HEK293T (cell line): ENCODE measurements at regions not wholly inside any gene's neighbourhood (a gene's known extent, or its start where the extent isn't known, plus 50 kb on each side); places are given as distances from the start of the nearest gene placed in this dataset.

ENCODE experiments used
- CTCF ChIA-PET: fragments of 350-600 bp; formaldehyde crosslinking; extraction: SDS; loops from one replicate; lab custom pipeline; 2021; ENCODE audit warnings: antibody characterized with exemption, inconsistent platforms; lab: Yijun Ruan, JAX
- POLR2A ChIA-PET: fragments of 350-600 bp; formaldehyde crosslinking; extraction: SDS; loops from one replicate; lab custom pipeline; 2020; ENCODE audit warnings: antibody characterized with exemption, inconsistent platforms; lab: Yijun Ruan, JAX
- DNase-seq: peaks from one replicate; pipeline ENCODE4 v3.0.0; 2012; ENCODE audit warnings: mixed read lengths; ENCODE audit errors: extremely low spot score
- ARNT ChIP-seq: fragments of 450-650 bp; IDR thresholded peaks from 2 replicates; pipeline ENCODE4 v1.6.1; 2017; ENCODE audit warnings: mild to moderate bottlenecking
- BHLHE40 ChIP-seq: fragments of 450-650 bp; IDR thresholded peaks from 2 replicates; pipeline ENCODE4 v1.6.1; 2016; ENCODE audit warnings: mild to moderate bottlenecking, moderate library complexity, borderline replicate concordance
- CTBP1 ChIP-seq: fragments of 450-650 bp; IDR thresholded peaks from 2 replicates; pipeline ENCODE4 v1.6.1; 2016; ENCODE audit warnings: borderline replicate concordance
- ELF4 ChIP-seq: fragments of 450-650 bp; IDR thresholded peaks from 2 replicates; pipeline ENCODE4 v1.6.1; 2017; ENCODE audit warnings: antibody characterized with exemption
- FOXA1 ChIP-seq: fragments of 450-650 bp; IDR thresholded peaks from 2 replicates; pipeline ENCODE4 v1.6.1; 2016; ENCODE audit warnings: mild to moderate bottlenecking
- FOXK2 ChIP-seq: fragments of 450-650 bp; IDR thresholded peaks from 2 replicates; pipeline ENCODE4 v1.6.1; 2016; ENCODE audit warnings: mild to moderate bottlenecking
- FOXM1 ChIP-seq: fragments of 450-650 bp; IDR thresholded peaks from 2 replicates; pipeline ENCODE4 v1.6.1; 2017; ENCODE audit warnings: mild to moderate bottlenecking, borderline replicate concordance
- HDGF ChIP-seq: fragments of 450-650 bp; IDR thresholded peaks from 2 replicates; pipeline ENCODE4 v1.6.1; 2017; ENCODE audit warnings: antibody characterized with exemption, borderline replicate concordance
- L3MBTL2 ChIP-seq: fragments of 450-650 bp; conservative IDR thresholded peaks from 2 replicates; pipeline ENCODE4 v1.6.1; 2016; ENCODE audit warnings: mild to moderate bottlenecking
- LEF1 ChIP-seq: fragments of 450-650 bp; IDR thresholded peaks from 2 replicates; pipeline ENCODE4 v1.6.1; 2017; ENCODE audit warnings: mild to moderate bottlenecking, borderline replicate concordance
- NFRKB ChIP-seq: fragments of 450-650 bp; IDR thresholded peaks from 2 replicates; pipeline ENCODE4 v1.6.1; 2016; ENCODE audit warnings: mild to moderate bottlenecking, moderate library complexity
- SP1 ChIP-seq: fragments of 450-650 bp; IDR thresholded peaks from 2 replicates; pipeline ENCODE4 v1.6.1; 2017
- SUZ12 ChIP-seq: fragments of 450-650 bp; IDR thresholded peaks from 2 replicates; pipeline ENCODE4 v1.6.1; 2016; ENCODE audit warnings: mild to moderate bottlenecking
- TARDBP ChIP-seq: fragments of 450-650 bp; IDR thresholded peaks from 2 replicates; pipeline ENCODE4 v1.6.1; 2016
- ZNF384 ChIP-seq: fragments of 450-650 bp; IDR thresholded peaks from 2 replicates; pipeline ENCODE4 v1.6.1; 2016
- TF ChIP-seq, protein P1 (sequence below): fragments of 450-650 bp; IDR thresholded peaks from 2 replicates; pipeline ENCODE4 v1.6.1; 2016

DNA sequence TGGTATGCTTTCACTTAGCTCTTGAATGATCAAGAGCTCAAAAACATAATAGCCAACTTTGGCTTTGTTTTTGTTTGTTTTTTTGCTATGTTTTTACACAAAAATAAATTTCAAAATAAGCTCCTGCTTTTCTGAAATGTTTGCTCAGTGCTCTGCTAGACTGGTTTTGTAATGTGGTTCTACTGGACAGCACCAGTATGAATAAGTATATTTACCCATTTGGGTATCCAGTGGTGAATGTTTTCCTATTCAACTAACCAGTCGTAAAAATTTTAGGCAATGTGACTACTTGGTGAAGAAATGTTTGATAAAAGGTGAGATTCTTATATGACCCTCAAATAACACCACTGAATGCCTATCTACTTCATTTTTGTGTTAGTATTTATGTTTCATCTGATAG, 308.6 kb downstream of the PTPRC start:
- CTCF ChIA-PET, result no interaction called here
- DNase-seq, result no peak
- no peak for TF ChIP-seq FOXA1
- no peak for TF ChIP-seq NFRKB
- TF ChIP-seq SP1, result no peak
- TF ChIP-seq, protein P1, sequence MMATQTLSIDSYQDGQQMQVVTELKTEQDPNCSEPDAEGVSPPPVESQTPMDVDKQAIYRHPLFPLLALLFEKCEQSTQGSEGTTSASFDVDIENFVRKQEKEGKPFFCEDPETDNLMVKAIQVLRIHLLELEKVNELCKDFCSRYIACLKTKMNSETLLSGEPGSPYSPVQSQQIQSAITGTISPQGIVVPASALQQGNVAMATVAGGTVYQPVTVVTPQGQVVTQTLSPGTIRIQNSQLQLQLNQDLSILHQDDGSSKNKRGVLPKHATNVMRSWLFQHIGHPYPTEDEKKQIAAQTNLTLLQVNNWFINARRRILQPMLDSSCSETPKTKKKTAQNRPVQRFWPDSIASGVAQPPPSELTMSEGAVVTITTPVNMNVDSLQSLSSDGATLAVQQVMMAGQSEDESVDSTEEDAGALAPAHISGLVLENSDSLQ, result no peak
- no peak for TF ChIP-seq ELF4
- no peak for TF ChIP-seq HDGF
- no peak for TF ChIP-seq TARDBP
- no peak for TF ChIP-seq L3MBTL2
- no peak for TF ChIP-seq FOXM1
- TF ChIP-seq SUZ12, result no peak
- TF ChIP-seq CTBP1, result no peak
- TF ChIP-seq LEF1, result no peak
- TF ChIP-seq ZNF384, result no peak
- POLR2A ChIA-PET, result no interaction called here

GRCh38 chr1:198948895-198949659, 310.2 kb downstream of the PTPRC start:
- TF ChIP-seq SP1 (no peak), L3MBTL2 (no peak), NFRKB (no peak), LEF1 (no peak)
- POLR2A ChIA-PET, result no interaction called here
- DNase-seq, result no peak
- CTCF ChIA-PET, result no interaction called here

GRCh38 chr1:198950036-198950435, 311.2 kb downstream of the PTPRC start:
- CTCF ChIA-PET, result no interaction called here

DNA sequence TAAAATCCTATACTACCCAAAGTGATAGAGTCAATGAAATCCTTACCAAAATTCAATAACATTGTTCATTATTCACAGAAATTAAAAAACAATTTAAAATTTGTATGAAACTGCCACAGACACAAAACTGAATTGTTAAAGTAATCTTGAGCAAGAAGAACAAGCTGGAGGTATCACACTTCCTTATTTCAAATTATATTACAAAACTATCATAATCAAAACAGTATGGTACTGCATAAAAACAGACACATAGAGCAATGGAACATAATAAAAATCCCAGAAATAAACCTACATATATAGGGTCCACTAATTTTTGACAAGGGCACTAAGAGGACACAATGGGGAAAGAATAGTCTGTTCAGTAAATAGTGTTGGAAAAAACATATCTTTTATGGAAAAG, 316.2 kb downstream of the PTPRC start:
- ChIA-PET POLR2A (no interaction called here), CTCF (no interaction called here)
- no peak for DNase-seq
- no peak for TF ChIP-seq LEF1
- TF ChIP-seq FOXM1, result no peak
- TF ChIP-seq HDGF, result no peak
- TF ChIP-seq SP1, result no peak
- TF ChIP-seq ZNF384, result no peak
- TF ChIP-seq, protein P1, result no peak
- TF ChIP-seq SUZ12, result no peak
- TF ChIP-seq ARNT, result no peak

More at GRCh38 chr1:198950036-198950435, 311.2 kb downstream of the PTPRC start:
- POLR2A ChIA-PET, result no interaction called here
- TF ChIP-seq ZNF384, result no peak
- no peak for TF ChIP-seq HDGF
- no peak for TF ChIP-seq L3MBTL2
- TF ChIP-seq, protein P1, result no peak
- no peak for TF ChIP-seq ELF4
- TF ChIP-seq NFRKB, result no peak
- no peak for TF ChIP-seq ARNT
- TF ChIP-seq TARDBP, result no peak
- TF ChIP-seq BHLHE40, result no peak
- DNase-seq, result no peak

DNA sequence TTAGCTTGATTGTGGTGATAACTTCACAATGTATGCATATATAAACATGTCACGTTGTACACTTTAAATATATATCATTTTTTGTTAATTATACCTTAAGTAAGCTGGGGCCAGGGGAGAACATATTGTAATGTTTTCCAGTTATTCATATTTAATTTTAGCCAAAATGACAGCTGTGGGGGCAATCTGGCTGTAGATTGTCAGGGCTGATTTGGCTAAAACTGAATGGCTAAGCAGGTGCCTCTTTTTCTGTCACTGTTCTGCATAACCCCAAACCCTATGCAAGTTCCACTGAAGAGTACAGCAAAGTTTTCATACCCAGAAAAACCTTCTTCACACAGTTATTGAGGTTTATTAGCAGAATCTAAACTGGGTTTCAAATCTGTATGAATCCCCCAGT, 318.2 kb downstream of the PTPRC start:
- TF ChIP-seq FOXK2 (no peak), SP1 (no peak), L3MBTL2 (no peak), SUZ12 (no peak), ARNT (no peak), ELF4 (no peak), FOXM1 (no peak), HDGF (no peak), BHLHE40 (no peak), LEF1 (no peak), CTBP1 (no peak), FOXA1 (no peak), TARDBP (no peak), NFRKB (no peak), ZNF384 (no peak)
- TF ChIP-seq, protein P1, result no peak
- ChIA-PET POLR2A (no interaction called here), CTCF (interaction anchor here (0.6 kb wide), 1 partner anchor 573 kb away, joined by 4 read pairs; no protein-coding TSS in a partner anchor)
- DNase-seq, result no peak

DNA sequence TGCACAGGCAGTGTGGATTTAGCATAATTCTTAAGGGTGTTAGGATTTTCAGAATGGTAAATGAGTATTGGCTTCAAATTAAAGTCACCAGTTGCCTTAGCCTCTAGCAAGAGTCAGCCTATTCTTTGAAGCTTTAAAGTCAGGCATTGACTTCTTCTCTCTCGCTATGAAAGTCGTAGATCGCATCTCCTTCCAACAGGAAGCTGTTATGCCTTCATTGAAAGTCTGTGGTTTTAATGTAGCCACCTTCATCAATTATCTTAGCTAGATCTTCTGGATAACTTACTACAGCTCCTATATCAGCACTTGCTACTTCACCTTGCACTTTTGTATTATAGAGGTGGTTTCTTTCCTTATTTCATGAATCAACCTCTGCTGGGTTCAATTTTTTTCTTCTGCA, 320.2 kb downstream of the PTPRC start:
- ChIA-PET POLR2A (no interaction called here), CTCF (no interaction called here)
- no peak for DNase-seq
- TF ChIP-seq, protein P1, result no peak
- TF ChIP-seq SUZ12 (no peak), FOXM1 (no peak), HDGF (no peak), TARDBP (no peak), FOXA1 (no peak), ELF4 (no peak), ARNT (no peak), SP1 (no peak), CTBP1 (no peak), L3MBTL2 (no peak), FOXK2 (no peak), BHLHE40 (no peak), LEF1 (no peak), NFRKB (no peak)
